DND-41 (cell line): ENCODE measurements at regions not wholly inside any gene's neighbourhood (a gene's known extent, or its start where the extent isn't known, plus 50 kb on each side); places are given as distances from the start of the nearest gene placed in this dataset.

Source experiments
- ATAC-seq: fragments of 200-7000 bp; cut with Tn5 transposase; 3 replicates; pipeline ENCODE4 v1.9.1; 2021; ENCODE audit warnings: low read depth; ENCODE audit not compliant: insufficient read depth
- DNase-seq: peaks from one replicate; pipeline ENCODE4 v3.0.0-alpha.2; 2020
- H2AFZ ChIP-seq: 2 replicates; pipeline ENCODE4 v1.6.0; 2012; ENCODE audit warnings: low read depth, low read length
- H3K27ac ChIP-seq: 2 replicates; pipeline ENCODE4 v1.5.1; 2012; ENCODE audit warnings: low read length, inconsistent platforms
- H3K27me3 ChIP-seq: fragments of 200-600 bp; sonication (generic); 2 replicates; pipeline ENCODE4 v1.6.0; 2012; ENCODE audit warnings: low read length, mild to moderate bottlenecking, inconsistent platforms; ENCODE audit not compliant: insufficient read depth, poor library complexity
- H3K36me3 ChIP-seq: 2 replicates; pipeline ENCODE4 v1.5.1; 2012; ENCODE audit warnings: low read length, inconsistent platforms; ENCODE audit not compliant: insufficient read depth
- H3K4me1 ChIP-seq: 2 replicates; pipeline ENCODE4 v1.5.1; 2012; ENCODE audit warnings: mild to moderate bottlenecking, low read length; ENCODE audit not compliant: insufficient read depth
- H3K4me2 ChIP-seq: 2 replicates; pipeline ENCODE4 v1.6.0; 2012; ENCODE audit warnings: mild to moderate bottlenecking, moderate library complexity, low read length, inconsistent platforms; ENCODE audit not compliant: insufficient read depth
- H3K4me3 ChIP-seq, 2 experiments: fragments of 200-600 bp in 1 of 2; shearing (Covaris generic) in 1 of 2; 2 replicates each; pipeline ENCODE4 v1.5.1; 2012 to 2016; ENCODE audit warnings: inconsistent platforms in 2 of 2, low read length in 2 of 2, mild to moderate bottlenecking in 2 of 2, low read depth in 1 of 2, moderate library complexity in 1 of 2
- H3K79me2 ChIP-seq: 2 replicates; pipeline ENCODE4 v1.6.0; 2012; ENCODE audit warnings: low read length, inconsistent platforms; ENCODE audit not compliant: insufficient read depth
- H3K9ac ChIP-seq: 2 replicates; pipeline ENCODE4 v1.6.0; 2012; ENCODE audit warnings: low read depth, mild to moderate bottlenecking, inconsistent platforms, low read length, moderate library complexity
- H3K9me3 ChIP-seq: 2 replicates; pipeline ENCODE4 v1.5.1; 2012; ENCODE audit warnings: low read length, moderate library complexity, mild to moderate bottlenecking, inconsistent platforms; ENCODE audit not compliant: insufficient read depth, severe bottlenecking
- H4K20me1 ChIP-seq: 2 replicates; pipeline ENCODE4 v1.6.0; 2012; ENCODE audit warnings: low read length; ENCODE audit not compliant: insufficient read depth
- EZH2 ChIP-seq: IDR thresholded peaks from 3 replicates; pipeline ENCODE4 v1.6.1; 2012; ENCODE audit warnings: borderline replicate concordance, low read depth, mild to moderate bottlenecking, moderate library complexity, low read length, inconsistent platforms; ENCODE audit not compliant: severe bottlenecking
- TF ChIP-seq, protein P1 (sequence below): IDR thresholded peaks from 2 replicates; pipeline ENCODE4 v1.5.1; 2012; ENCODE audit warnings: borderline replicate concordance, low read length, moderate library complexity, mild to moderate bottlenecking; ENCODE audit not compliant: poor library complexity, severe bottlenecking; ENCODE audit errors: extremely low read depth

DNA sequence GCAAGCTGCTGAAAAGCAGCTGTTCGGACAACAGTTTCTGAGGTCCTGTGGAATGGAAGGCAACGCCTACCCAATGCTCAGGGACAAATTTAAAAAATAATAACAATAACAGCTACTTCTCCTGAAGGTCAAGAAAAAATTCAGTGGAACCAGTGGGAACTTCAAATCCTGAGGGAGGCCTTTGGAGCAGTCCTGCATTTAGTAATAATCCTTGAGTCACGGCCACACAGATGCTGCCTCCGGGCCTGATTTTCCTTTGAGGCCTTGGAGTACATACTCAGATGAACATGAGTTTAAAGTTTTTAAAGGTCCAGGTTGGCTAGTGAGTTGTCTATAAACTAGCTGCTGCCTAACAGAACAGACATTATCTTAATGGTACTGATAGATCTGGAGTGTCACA lies 268.0 kb downstream of the MSRB3 start:
- H3K4me2 ChIP-seq: no peak overlapping the region
- H4K20me1 ChIP-seq: no peaks in the 10 kb centered on the region
- H3K79me2 ChIP-seq: no peaks in the 10 kb centered on the region
- H3K27me3 ChIP-seq: no peaks in the 10 kb centered on the region
- no peak overlapping the region for H3K4me3 ChIP-seq
- H3K9me3 ChIP-seq: no peaks in the 10 kb centered on the region
- DNase-seq (no peak), ATAC-seq (no peak)
- TF ChIP-seq EZH2: no peak
- TF ChIP-seq, protein P1, sequence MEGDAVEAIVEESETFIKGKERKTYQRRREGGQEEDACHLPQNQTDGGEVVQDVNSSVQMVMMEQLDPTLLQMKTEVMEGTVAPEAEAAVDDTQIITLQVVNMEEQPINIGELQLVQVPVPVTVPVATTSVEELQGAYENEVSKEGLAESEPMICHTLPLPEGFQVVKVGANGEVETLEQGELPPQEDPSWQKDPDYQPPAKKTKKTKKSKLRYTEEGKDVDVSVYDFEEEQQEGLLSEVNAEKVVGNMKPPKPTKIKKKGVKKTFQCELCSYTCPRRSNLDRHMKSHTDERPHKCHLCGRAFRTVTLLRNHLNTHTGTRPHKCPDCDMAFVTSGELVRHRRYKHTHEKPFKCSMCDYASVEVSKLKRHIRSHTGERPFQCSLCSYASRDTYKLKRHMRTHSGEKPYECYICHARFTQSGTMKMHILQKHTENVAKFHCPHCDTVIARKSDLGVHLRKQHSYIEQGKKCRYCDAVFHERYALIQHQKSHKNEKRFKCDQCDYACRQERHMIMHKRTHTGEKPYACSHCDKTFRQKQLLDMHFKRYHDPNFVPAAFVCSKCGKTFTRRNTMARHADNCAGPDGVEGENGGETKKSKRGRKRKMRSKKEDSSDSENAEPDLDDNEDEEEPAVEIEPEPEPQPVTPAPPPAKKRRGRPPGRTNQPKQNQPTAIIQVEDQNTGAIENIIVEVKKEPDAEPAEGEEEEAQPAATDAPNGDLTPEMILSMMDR: no peak
- H3K4me1 ChIP-seq: no peaks in the 10 kb centered on the region
- H3K36me3 ChIP-seq: no peaks in the 10 kb centered on the region
- no peak overlapping the region for H3K9ac ChIP-seq
- H3K27ac ChIP-seq: no peak overlapping the region
- H2AFZ ChIP-seq: no peak overlapping the region

DNA sequence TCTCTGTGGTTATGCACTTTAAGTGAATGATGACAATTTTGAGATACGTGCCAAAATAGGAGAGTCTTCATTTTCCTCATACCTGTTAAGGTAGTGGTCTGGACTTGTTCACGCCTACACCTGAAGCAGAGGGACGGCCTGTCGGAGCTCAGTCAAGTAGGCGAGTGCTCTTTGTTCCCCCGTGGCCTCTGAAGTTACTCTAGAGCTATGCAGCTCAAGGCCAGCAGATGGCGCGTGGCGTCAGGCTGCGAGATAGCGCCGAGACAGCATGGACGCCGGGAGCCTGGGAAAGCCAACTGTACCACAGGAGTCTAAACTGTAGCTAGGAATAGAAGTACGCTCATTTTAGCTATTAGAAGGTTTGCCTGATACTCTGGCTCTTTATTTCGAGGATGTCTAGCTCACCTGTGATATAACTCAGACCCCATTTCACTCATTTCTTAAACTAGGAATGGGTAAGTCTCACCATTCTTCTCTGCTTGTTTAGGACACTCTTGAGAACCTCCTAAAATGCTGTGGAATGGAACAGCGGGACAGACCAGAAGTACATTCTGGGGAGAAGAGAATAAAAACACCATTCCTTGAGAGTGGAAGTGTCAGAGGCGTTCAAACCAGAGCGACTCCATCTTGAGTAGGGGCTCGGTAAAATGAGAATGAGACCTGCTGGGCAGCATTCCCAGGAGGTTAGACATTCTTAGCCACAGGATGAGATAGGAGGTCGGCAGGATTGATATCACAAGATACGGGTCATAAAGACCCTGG lies 267.4 kb upstream of the HMGA2 start:
- no peaks in the 10 kb centered on the region for H3K79me2 ChIP-seq
- peak; percentile 65 for DNase-seq
- H3K27ac ChIP-seq: no peak overlapping the region
- H3K4me3 ChIP-seq: no peak overlapping the region
- no peaks in the 10 kb centered on the region for H3K4me1 ChIP-seq
- no peaks in the 10 kb centered on the region for H3K9me3 ChIP-seq
- no peak overlapping the region for H2AFZ ChIP-seq
- no peak overlapping the region for H3K4me2 ChIP-seq
- peak; percentile 98 for ATAC-seq
- H3K36me3 ChIP-seq: no peaks in the 10 kb centered on the region
- no peaks in the 10 kb centered on the region for H3K27me3 ChIP-seq
- no peak overlapping the region for H3K9ac ChIP-seq
- TF ChIP-seq, protein P1: peak; percentile 82
- TF ChIP-seq EZH2: no peak
- H4K20me1 ChIP-seq: no peaks in the 10 kb centered on the region

DNA sequence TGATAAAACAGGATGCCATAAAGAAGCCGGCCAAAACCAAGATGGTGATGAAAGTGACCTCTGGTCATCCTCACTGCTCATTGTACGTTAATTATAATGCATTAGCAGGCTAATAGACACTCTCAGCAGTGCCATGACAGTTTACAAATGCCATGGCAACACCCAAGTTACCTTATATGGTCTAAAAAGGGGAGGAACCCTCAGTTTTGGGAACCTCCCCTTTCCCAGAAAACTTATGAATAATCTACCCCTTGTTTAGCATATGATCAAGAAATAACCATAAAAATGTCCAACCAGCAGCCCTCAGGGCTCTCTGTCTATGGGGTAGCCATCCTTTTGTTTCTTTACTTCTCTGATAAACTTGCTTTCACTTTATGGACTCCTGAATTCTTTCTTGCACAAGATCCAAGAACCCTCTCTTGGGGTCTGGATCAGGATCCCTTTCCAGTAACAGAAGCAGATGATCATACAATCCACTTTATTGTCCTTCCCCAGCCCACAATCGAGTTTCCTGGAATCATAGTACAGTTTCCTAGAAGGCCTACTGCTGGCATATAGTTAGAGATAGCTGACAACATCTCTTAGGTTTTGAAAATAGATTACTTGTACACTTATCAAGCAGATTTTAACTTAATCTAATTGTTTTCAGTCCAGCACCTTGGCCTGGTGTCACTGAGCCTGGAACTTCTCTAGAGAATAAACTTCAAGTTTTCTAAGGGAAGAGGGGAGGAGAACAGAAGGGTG lies 266.7 kb upstream of the HMGA2 start:
- H2AFZ ChIP-seq: no peak overlapping the region
- DNase-seq (no peak), ATAC-seq (no peak)
- H3K9me3 ChIP-seq: no peaks in the 10 kb centered on the region
- H4K20me1 ChIP-seq: no peaks in the 10 kb centered on the region
- H3K27me3 ChIP-seq: no peaks in the 10 kb centered on the region
- H3K79me2 ChIP-seq: no peaks in the 10 kb centered on the region
- no peak overlapping the region for H3K4me2 ChIP-seq
- H3K4me1 ChIP-seq: no peaks in the 10 kb centered on the region
- H3K36me3 ChIP-seq: no peaks in the 10 kb centered on the region
- no peak overlapping the region for H3K4me3 ChIP-seq
- H3K9ac ChIP-seq: no peak overlapping the region
- no peak overlapping the region for H3K27ac ChIP-seq
- TF ChIP-seq, protein P1: no peak
- no peak for TF ChIP-seq EZH2
